HFF-Myc (cell line): ENCODE measurements at regions not wholly inside any gene's neighbourhood (a gene's known extent, or its start where the extent isn't known, plus 50 kb on each side); places are given as distances from the start of the nearest gene placed in this dataset.

ENCODE experiments used
- DNase-seq: peaks from one replicate; pipeline ENCODE4 v3.0.0-alpha.2; 2011; ENCODE audit warnings: low read depth; ENCODE audit errors: extremely low read depth
- H3K4me3 ChIP-seq: replicated peaks from 2 replicates; pipeline ENCODE4 v1.5.1; 2011; ENCODE audit warnings: low read depth, mild to moderate bottlenecking, control low read depth, low read length
- TF ChIP-seq, protein P1 (sequence below): IDR thresholded peaks from 2 replicates; pipeline ENCODE4 v1.5.1; 2012; ENCODE audit warnings: mild to moderate bottlenecking, low read depth, low read length, control low read depth; ENCODE audit errors: missing control alignments

DNA sequence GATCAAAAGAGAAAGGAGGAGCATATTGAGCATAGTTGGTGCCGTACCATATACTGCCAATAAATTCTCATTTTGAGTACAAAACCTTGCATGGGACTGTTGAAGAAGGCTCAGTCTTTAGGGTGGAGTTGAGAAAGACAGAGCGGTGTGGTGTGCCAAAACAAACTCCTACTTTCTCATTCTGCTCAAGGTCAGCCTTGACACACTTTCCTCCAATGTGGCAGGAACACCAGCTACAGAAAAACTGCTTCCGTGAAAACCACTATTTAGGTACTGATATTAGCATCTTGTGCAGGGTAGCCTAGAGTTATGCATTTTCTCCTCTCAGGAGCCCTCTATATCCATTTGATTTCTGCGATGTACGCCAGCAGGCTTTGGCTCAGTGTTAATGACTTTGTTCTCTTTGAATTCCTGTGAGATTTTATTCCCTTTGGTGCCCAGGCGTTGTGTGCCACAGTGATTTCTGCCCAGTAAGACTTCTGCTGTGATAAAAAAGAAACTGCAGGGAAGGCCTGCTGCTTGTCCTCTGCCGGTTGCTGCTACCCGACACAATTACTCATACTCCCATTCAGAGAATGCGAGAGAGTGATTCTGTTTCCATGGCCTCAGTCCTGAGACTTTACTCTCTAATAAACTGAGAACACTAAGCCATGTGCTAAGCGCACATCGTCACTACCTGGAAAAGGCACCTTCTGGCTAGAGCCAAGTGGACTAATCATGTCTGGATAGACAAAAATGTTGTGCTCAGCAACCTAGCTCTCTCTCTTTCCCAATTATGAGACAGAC lies 88.3 kb upstream of the MDM1 start:
- TF ChIP-seq, protein P1, sequence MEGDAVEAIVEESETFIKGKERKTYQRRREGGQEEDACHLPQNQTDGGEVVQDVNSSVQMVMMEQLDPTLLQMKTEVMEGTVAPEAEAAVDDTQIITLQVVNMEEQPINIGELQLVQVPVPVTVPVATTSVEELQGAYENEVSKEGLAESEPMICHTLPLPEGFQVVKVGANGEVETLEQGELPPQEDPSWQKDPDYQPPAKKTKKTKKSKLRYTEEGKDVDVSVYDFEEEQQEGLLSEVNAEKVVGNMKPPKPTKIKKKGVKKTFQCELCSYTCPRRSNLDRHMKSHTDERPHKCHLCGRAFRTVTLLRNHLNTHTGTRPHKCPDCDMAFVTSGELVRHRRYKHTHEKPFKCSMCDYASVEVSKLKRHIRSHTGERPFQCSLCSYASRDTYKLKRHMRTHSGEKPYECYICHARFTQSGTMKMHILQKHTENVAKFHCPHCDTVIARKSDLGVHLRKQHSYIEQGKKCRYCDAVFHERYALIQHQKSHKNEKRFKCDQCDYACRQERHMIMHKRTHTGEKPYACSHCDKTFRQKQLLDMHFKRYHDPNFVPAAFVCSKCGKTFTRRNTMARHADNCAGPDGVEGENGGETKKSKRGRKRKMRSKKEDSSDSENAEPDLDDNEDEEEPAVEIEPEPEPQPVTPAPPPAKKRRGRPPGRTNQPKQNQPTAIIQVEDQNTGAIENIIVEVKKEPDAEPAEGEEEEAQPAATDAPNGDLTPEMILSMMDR, result no peak
- no peak for DNase-seq

DNA sequence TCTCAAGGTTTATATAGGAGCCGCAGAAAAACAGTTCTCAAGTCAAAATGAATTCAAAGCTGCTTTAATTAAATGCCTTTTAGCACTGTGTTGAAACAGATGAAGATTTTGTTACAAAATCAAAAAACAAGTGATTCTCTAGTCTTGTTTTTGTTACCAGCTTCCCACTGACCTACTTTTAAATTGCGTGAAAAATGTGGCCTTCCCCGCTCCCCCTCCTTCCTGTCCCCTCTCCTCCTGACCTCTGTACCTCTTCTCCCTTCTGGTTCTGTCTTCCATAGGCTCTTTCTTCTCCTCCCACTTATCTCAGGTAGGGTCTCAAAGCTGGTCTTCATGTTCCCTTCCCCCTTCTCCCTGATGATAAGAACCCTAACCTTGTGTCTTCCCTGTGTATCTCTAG lies 90.0 kb upstream of the MDM1 start:
- H3K4me3 ChIP-seq, result no peak overlapping the region
- TF ChIP-seq, protein P1, result no peak
- no peak for DNase-seq

More for the DNA sequence above, 88.3 kb upstream of the MDM1 start:
- no peak overlapping the region for H3K4me3 ChIP-seq

DNA sequence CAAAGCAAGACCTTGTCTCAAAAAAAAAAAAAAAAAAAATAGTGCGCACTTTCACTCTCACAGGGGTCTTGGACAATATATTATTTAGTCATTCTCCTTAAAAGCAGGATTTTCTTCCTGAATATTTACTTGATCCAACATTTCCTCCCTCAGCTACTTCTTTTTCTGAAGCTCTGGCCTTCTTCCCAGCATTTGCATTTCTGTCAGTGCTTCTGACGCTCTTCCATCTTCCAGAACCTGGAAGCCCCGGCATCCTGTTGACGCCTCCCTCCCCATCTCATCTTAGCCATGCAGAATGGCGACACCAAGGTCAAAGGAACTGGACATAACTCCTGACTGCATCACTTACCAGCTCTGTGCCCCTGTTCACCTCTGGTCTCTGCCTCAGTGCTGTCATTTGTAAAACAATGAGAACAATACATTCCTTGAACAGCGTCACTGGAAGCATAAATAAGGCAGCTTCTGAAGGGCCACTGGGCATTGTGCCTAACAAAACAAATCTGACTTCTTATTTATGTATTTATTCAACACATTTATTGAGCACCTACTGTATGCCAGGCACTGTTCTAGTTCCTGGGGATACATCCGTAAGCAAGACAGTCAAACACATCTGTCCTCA lies 90.9 kb upstream of the MDM1 start:
- TF ChIP-seq, protein P1, result no peak
- H3K4me3 ChIP-seq, result no peak overlapping the region
- no peak for DNase-seq

DNA sequence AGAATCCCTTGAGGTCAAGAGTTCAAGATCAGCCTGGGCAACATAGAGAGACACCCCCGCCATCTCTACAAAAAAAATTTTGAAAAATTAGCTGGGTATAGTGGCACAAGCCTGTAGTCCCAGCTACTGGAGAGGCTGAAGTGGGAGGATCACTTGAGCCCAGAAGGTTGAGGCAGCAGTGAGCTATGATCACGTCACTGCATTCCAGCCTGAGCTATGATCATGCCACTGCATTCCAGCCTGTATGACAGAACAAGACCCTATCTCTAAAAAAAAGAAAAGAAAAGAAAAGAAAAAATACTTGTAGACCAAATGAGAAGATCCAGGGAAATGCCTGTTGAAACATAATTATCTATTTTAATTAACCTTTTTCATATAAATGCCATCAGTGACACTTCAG lies 93.8 kb upstream of the MDM1 start:
- TF ChIP-seq, protein P1, result no peak
- DNase-seq, result no peak
- H3K4me3 ChIP-seq, result no peak overlapping the region

DNA sequence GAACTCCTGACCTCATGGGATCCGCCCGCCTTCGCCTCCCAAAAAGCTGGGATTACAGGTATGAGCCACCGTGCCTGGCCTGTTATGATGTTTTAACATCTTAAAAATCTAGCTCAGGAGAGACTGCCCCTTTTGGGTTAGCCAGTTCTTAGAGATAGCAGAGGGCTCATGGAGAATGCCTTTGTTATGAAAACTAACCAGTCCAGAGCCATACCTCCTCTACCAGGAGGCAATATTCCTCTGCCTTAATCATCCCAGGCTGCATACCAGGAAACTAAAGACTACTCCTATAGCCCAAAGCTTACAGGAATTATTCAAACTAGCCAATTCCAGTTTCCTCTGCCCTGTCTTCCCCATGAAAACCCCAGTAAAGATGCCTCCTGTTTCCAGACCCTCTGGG lies 96.0 kb upstream of the MDM1 start:
- TF ChIP-seq, protein P1, result no peak
- no peak overlapping the region for H3K4me3 ChIP-seq
- DNase-seq, result no peak

DNA sequence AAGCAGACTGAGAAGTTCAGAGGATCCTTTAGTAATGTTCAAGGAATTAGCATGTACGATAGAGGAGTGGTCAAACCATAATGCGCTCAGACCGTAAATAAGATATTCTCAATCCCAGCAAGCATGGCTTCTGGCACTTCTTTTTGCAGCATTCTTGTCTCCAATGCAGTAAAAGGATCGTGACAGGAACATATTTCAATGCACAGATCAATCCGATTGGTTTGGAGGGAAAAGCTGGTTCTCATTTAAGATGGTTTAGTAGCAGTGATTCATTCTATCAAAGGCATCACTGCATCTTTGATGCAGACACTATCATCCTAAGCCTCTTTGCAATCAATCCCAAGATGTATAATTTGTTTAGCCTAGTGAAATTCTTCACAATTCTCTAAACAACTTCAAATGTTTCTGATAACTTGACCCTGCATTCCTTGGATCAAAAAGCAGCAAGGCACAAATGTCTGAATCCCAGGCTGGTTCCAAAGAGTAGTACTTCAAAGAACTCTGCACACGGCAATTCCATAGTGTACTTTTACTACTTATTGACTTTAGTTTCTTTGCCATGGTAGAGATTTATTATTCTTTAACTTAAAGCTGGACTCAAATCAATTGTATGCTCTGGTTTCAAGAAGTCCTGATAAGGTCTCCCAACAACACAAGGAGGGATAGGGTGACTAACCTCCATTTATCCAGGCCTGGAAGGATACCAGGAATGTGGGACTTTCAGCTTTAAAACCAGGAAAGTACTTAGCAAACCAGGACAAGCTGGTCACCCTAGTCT lies 96.8 kb upstream of the MDM1 start:
- TF ChIP-seq, protein P1, result no peak
- DNase-seq, result no peak
- H3K4me3 ChIP-seq, result no peak overlapping the region
